Mucosa of descending colon (tissue), 3 donors: ENCODE measurements at regions not wholly inside any gene's neighbourhood (a gene's known extent, or its start where the extent isn't known, plus 50 kb on each side); places are given as distances from the start of the nearest gene placed in this dataset.
A peak's percentile ranks its signal among the peaks of the same experiment; 100 is the strongest.

ENCODE experiments used
- ATAC-seq: fragments of 200-7000 bp; cut with Tn5 transposase; one replicate; pipeline ENCODE4 v1.9.1; 2020; ENCODE audit warnings: mild to moderate bottlenecking, moderate library complexity
- DNase-seq, 3 donors: peaks; one replicate each; pipeline ENCODE4 v3.0.0-alpha.2; 2020
- H3K36me3 ChIP-seq: fragments of 200-600 bp; one replicate; pipeline ENCODE4 v1.8.0; 2021; ENCODE audit warnings: low read depth, mild to moderate bottlenecking
- H3K4me1 ChIP-seq: fragments of 200-600 bp; one replicate; pipeline ENCODE4 v1.8.0; 2021; ENCODE audit warnings: low read depth, mild to moderate bottlenecking
- H3K4me3 ChIP-seq: fragments of 200-600 bp; one replicate; pipeline ENCODE4 v1.8.0; 2021; ENCODE audit warnings: mild to moderate bottlenecking
- H3K9me3 ChIP-seq: fragments of 200-600 bp; one replicate; pipeline ENCODE4 v1.8.0; 2021; ENCODE audit warnings: mild to moderate bottlenecking
- intact Hi-C, 2 donors: fragments of 100-400 bp; cut with DNase I in 1 of 2; cut with micrococcal nuclease in 1 of 2; formaldehyde crosslinking; loops; one replicate each; pipeline versions ENCODE4 v1.11.0 to v1.11.1; 2022; cut with DNase I, micrococcal nuclease
- TF ChIP-seq, protein P1 (sequence below): fragments of 200-600 bp; IDR thresholded peaks from one replicate; pipeline ENCODE4 v1.8.0; 2022; ENCODE audit warnings: antibody characterized with exemption, mild to moderate bottlenecking
- donor health status: DM: no; HTN: no; CAD: no; lungs with moderate emphysema.
- donor health status: DM: no; HTN: no; CAD: no.
- donor health status: DM: no; HTN: yes; CAD: no.

- TF ChIP-seq, protein P1, sequence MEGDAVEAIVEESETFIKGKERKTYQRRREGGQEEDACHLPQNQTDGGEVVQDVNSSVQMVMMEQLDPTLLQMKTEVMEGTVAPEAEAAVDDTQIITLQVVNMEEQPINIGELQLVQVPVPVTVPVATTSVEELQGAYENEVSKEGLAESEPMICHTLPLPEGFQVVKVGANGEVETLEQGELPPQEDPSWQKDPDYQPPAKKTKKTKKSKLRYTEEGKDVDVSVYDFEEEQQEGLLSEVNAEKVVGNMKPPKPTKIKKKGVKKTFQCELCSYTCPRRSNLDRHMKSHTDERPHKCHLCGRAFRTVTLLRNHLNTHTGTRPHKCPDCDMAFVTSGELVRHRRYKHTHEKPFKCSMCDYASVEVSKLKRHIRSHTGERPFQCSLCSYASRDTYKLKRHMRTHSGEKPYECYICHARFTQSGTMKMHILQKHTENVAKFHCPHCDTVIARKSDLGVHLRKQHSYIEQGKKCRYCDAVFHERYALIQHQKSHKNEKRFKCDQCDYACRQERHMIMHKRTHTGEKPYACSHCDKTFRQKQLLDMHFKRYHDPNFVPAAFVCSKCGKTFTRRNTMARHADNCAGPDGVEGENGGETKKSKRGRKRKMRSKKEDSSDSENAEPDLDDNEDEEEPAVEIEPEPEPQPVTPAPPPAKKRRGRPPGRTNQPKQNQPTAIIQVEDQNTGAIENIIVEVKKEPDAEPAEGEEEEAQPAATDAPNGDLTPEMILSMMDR = no peak
- DNase-seq (no peak), ATAC-seq (no peak)
- Histone ChIP-seq H3K4me3 (no peak overlapping the region), H3K9me3 (no peaks in the 10 kb centered on the region), H3K36me3 (no peaks in the 10 kb centered on the region), H3K4me1 (no peaks in the 10 kb centered on the region)
- intact Hi-C loops = no loop called here
These were observed 99.9 kb downstream of the BANF2 start for GRCh38 chr20:17799575-17800227.

GRCh38 chr20:17798601-17799000 is 98.8 kb downstream of the BANF2 start:
- ATAC-seq = peak; percentile 40
- no peak overlapping the region for H3K4me3 ChIP-seq

DNA sequence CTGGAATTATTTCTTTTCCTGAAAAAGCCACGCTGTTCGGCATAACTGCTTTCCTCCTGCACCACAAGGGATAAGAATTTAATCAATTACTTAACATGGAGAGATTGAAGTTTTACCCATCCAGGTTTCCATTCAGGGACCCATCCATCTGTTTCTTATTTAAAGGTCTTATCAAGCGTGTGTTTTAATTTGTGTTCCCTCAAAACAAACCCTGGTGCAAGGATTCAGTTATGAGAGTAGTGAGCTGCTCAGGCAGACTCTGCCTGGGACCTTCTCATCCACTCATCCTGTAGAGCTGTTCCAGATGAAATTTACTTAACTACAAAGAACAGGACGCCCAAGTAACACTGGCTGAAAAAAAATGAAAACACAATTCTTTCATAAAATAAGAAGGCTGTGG is 97.8 kb downstream of the BANF2 start:
- ATAC-seq = no peak
- Histone ChIP-seq H3K9me3 (no peaks in the 10 kb centered on the region), H3K36me3 (no peaks in the 10 kb centered on the region), H3K4me1 (no peaks in the 10 kb centered on the region), H3K4me3 (no peak overlapping the region)
- intact Hi-C loops = no loop called here
- TF ChIP-seq, protein P1 = no peak
- no peak for DNase-seq

More at GRCh38 chr20:17798601-17799000, 98.8 kb downstream of the BANF2 start:
- H3K4me1 ChIP-seq = no peaks in the 10 kb centered on the region
- intact Hi-C loops = no loop called here
- no peaks in the 10 kb centered on the region for H3K9me3 ChIP-seq
- TF ChIP-seq, protein P1 = no peak
- H3K36me3 ChIP-seq = no peaks in the 10 kb centered on the region
- no peak for DNase-seq

GRCh38 chr20:17797161-17797560 is 97.4 kb downstream of the BANF2 start:
- ATAC-seq = peak; percentile 47
- no peak overlapping the region for H3K4me3 ChIP-seq
- TF ChIP-seq, protein P1 = no peak
- intact Hi-C loops = no loop called here
- no peaks in the 10 kb centered on the region for H3K4me1 ChIP-seq
- DNase-seq = peak in 1 of 3 donors; percentile 44
- H3K9me3 ChIP-seq = no peaks in the 10 kb centered on the region
- H3K36me3 ChIP-seq = no peaks in the 10 kb centered on the region

- intact Hi-C loops = no loop called here
- DNase-seq = no peak
- TF ChIP-seq, protein P1 = no peak
- Histone ChIP-seq H3K4me1 (no peaks in the 10 kb centered on the region), H3K4me3 (no peak overlapping the region), H3K9me3 (no peaks in the 10 kb centered on the region), H3K36me3 (no peaks in the 10 kb centered on the region)
- ATAC-seq = peak; percentile 22
These were observed 96.4 kb downstream of the BANF2 start for GRCh38 chr20:17796091-17796563.
